ENCODE measurements at regions not wholly inside any gene's neighbourhood (a gene's known extent, or its start where the extent isn't known, plus 50 kb on each side); places are given as distances from the start of the nearest gene placed in this dataset.

DNA sequence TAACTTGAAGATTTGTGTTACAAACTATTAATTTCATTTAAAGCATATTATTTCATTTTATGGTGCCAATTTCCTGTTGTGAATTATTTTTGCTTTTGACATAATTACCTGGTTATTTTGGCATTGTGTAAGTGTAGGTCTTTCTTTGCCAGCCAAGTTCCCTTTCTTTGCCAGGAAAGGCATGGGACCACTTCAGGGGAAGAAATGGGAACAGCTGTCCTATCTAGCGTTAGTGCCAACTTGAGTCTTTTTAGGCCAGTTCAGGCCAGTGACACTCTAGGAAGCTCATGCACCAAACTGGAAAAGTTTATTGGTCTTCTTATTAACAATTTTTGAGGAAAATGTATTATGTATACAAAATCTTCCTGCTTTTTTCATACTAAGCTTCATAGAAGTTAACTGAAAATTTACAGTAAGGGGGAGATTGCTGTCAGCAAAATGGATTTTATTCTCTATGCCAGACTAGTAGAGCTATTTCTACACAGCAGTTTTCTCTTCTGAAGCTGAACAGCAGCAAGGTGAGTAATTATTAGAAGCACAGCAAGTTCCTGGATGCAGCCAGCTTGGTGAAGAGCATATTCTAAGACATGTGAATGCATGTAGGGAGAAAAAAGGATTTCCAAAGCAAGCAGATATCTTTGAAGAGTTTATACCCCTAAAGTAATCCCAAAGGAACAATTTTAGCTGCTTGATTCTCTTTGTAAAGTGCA is 914.6 kb upstream of the ADGRL4 start:
- Histone ChIP-seq H3K9me3 (ENCODE audit: low read length) (no peaks in the 10 kb centered on the region), H3K36me3 (ENCODE audit: insufficient read depth, low read length) (no peaks in the 10 kb centered on the region), H3K9ac (ENCODE audit: low read length) (no peak overlapping the region), H4K20me1 (ENCODE audit: insufficient read depth, low read length) (no peaks in the 10 kb centered on the region), H3K27me3 (ENCODE audit: insufficient read depth, low read length) (no peaks in the 10 kb centered on the region), H3K4me1 (ENCODE audit: insufficient read depth, low read length, severe bottlenecking) (no peaks in the 10 kb centered on the region), H3K4me3 (ENCODE audit: low read depth, low read length, poor library complexity, severe bottlenecking) (no peak overlapping the region), H3K9me2 (ENCODE audit: low read depth, low read length) (no peaks in the 10 kb centered on the region), H3F3A (ENCODE audit: insufficient read depth, low read length) (no peaks in the 10 kb centered on the region), H3K27ac (ENCODE audit: low read depth, low read length, poor library complexity, severe bottlenecking) (no peak overlapping the region), H2AFZ (ENCODE audit: low read length) (no peak overlapping the region), H3K79me2 (ENCODE audit: insufficient read depth, low read length) (no peaks in the 10 kb centered on the region), H3K4me2 (ENCODE audit: low read length) (no peak overlapping the region)
- TF ChIP-seq CTCF (IDR thresholded peaks at IDR 0.05; ENCODE audit: low read length) (no peak), EZH2 (IDR thresholded peaks at IDR 0.05; ENCODE audit: borderline replicate concordance, low read length) (no peak)

DNA sequence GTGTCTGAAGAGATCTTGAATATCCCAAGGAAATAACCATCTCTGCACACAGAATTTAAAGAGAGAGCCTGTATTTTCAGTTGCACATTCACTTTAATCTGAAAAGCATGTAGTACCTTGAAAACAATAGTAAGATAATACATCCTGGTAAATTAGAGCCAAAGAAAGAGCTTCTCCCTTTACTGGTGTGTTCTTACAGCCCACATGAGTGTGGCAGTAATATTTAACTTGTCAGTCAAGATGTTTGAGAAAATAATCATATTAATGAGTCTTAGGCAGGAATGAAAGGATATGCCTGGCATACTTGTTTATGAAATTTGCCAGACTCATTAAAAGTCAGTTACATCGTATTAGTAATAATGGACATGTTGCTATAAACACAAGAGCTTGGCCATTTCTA is 908.4 kb upstream of the ADGRL4 start:
- no peak for TF ChIP-seq EZH2 (IDR thresholded peaks at IDR 0.05; ENCODE audit: borderline replicate concordance, low read length)
- no peak for TF ChIP-seq CTCF (IDR thresholded peaks at IDR 0.05; ENCODE audit: low read length)
- no peaks in the 10 kb centered on the region for H3K4me1 ChIP-seq (ENCODE audit: insufficient read depth, low read length, severe bottlenecking)
- H3K9me2 ChIP-seq (ENCODE audit: low read depth, low read length) = no peaks in the 10 kb centered on the region
- no peaks in the 10 kb centered on the region for H3K36me3 ChIP-seq (ENCODE audit: insufficient read depth, low read length)
- no peak overlapping the region for H3K4me2 ChIP-seq (ENCODE audit: low read length)
- H3K4me3 ChIP-seq (ENCODE audit: low read depth, low read length, poor library complexity, severe bottlenecking) = no peak overlapping the region
- no peak overlapping the region for H2AFZ ChIP-seq (ENCODE audit: low read length)
- H3K27ac ChIP-seq (ENCODE audit: low read depth, low read length, poor library complexity, severe bottlenecking) = no peak overlapping the region
- H3K9ac ChIP-seq (ENCODE audit: low read length) = no peak overlapping the region
- H3F3A ChIP-seq (ENCODE audit: insufficient read depth, low read length) = no peaks in the 10 kb centered on the region
- no peaks in the 10 kb centered on the region for H4K20me1 ChIP-seq (ENCODE audit: insufficient read depth, low read length)
- no peaks in the 10 kb centered on the region for H3K79me2 ChIP-seq (ENCODE audit: insufficient read depth, low read length)
- no peaks in the 10 kb centered on the region for H3K27me3 ChIP-seq (ENCODE audit: insufficient read depth, low read length)
- H3K9me3 ChIP-seq (ENCODE audit: low read length) = no peaks in the 10 kb centered on the region

DNA sequence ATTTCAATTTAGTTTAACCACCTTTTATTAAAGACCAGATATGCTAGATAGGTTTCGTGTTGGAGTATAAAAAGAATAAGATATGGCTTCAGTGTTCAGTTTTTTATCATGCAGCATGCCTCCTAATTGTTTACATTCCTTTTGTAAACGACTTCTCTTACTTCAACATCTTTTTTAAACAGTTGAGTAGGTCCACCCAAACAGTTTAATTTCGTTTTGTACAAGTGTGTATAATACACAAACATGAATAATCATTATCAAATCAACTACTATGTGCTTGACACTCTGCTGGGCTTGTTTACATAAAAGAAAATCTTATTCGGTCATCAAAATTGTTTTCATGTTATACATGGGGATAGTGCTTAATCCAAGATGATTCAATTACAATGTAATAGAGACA is 906.3 kb upstream of the ADGRL4 start:
- no peaks in the 10 kb centered on the region for H3K79me2 ChIP-seq (ENCODE audit: insufficient read depth, low read length)
- no peaks in the 10 kb centered on the region for H3K9me3 ChIP-seq (ENCODE audit: low read length)
- H3K27ac ChIP-seq (ENCODE audit: low read depth, low read length, poor library complexity, severe bottlenecking) = no peak overlapping the region
- no peak overlapping the region for H3K4me2 ChIP-seq (ENCODE audit: low read length)
- no peak overlapping the region for H3K4me3 ChIP-seq (ENCODE audit: low read depth, low read length, poor library complexity, severe bottlenecking)
- TF ChIP-seq CTCF (IDR thresholded peaks at IDR 0.05; ENCODE audit: low read length) = no peak
- TF ChIP-seq EZH2 (IDR thresholded peaks at IDR 0.05; ENCODE audit: borderline replicate concordance, low read length) = no peak
- no peaks in the 10 kb centered on the region for H3F3A ChIP-seq (ENCODE audit: insufficient read depth, low read length)
- no peaks in the 10 kb centered on the region for H4K20me1 ChIP-seq (ENCODE audit: insufficient read depth, low read length)
- H3K9ac ChIP-seq (ENCODE audit: low read length) = no peak overlapping the region
- no peaks in the 10 kb centered on the region for H3K36me3 ChIP-seq (ENCODE audit: insufficient read depth, low read length)
- H3K27me3 ChIP-seq (ENCODE audit: insufficient read depth, low read length) = no peaks in the 10 kb centered on the region
- H3K4me1 ChIP-seq (ENCODE audit: insufficient read depth, low read length, severe bottlenecking) = no peaks in the 10 kb centered on the region
- H2AFZ ChIP-seq (ENCODE audit: low read length) = no peak overlapping the region
- H3K9me2 ChIP-seq (ENCODE audit: low read depth, low read length) = no peaks in the 10 kb centered on the region
